Keratinocyte (primary cell): ENCODE measurements at regions not wholly inside any gene's neighbourhood (a gene's known extent, or its start where the extent isn't known, plus 50 kb on each side); places are given as distances from the start of the nearest gene placed in this dataset.

Experiments used
- EZH2 ChIP-seq: IDR thresholded peaks from one replicate; pipeline ENCODE4 v1.6.1; 2012; ENCODE audit warnings: inconsistent platforms, mild to moderate bottlenecking, low read length, moderate library complexity
- TF ChIP-seq, protein P1 (sequence below), 3 experiments: IDR thresholded peaks in 1 of 3; conservative IDR thresholded peaks in 1 of 3; optimal IDR thresholded peaks in 1 of 3; 2 replicates in 2 of 3; 3 replicates in 1 of 3; pipeline versions ENCODE3 to v1.5.1; 2011; ENCODE audit warnings: low read length in 3 of 3, mild to moderate bottlenecking in 3 of 3, moderate library complexity in 2 of 3, control low read depth in 1 of 3, inconsistent platforms in 1 of 3; ENCODE audit not compliant: insufficient read depth in 2 of 3; ENCODE audit errors: extremely low read depth in 1 of 3

DNA sequence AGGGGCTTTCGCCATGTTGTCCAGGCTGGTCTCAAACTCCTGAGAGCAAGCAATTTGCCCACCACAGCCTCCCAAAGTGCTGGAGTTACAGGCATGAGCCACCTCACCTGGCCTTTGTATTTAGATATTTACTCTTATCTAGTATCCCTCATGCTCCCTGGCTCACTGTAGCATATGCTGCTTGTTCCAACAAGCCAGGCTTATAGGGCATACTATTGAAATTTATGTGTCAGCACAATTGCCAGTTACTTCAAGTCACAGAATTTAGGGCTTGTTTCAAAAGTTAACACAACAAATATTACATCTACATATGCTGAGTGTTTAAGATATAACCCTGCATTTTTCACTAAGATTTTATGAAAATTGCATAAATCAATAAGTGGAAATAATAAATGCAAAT, 469.2 kb upstream of the ZNF608 start:
- TF ChIP-seq, protein P1, sequence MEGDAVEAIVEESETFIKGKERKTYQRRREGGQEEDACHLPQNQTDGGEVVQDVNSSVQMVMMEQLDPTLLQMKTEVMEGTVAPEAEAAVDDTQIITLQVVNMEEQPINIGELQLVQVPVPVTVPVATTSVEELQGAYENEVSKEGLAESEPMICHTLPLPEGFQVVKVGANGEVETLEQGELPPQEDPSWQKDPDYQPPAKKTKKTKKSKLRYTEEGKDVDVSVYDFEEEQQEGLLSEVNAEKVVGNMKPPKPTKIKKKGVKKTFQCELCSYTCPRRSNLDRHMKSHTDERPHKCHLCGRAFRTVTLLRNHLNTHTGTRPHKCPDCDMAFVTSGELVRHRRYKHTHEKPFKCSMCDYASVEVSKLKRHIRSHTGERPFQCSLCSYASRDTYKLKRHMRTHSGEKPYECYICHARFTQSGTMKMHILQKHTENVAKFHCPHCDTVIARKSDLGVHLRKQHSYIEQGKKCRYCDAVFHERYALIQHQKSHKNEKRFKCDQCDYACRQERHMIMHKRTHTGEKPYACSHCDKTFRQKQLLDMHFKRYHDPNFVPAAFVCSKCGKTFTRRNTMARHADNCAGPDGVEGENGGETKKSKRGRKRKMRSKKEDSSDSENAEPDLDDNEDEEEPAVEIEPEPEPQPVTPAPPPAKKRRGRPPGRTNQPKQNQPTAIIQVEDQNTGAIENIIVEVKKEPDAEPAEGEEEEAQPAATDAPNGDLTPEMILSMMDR (optimal IDR thresholded peaks at IDR 0.05 in 1 of 3, IDR thresholded peaks at IDR 0.05 in 1 of 3, conservative IDR thresholded peaks at IDR 0.05 in 1 of 3; ENCODE audit: extremely low read depth in 1 of 3, insufficient read depth in 2 of 3, low read length in 3 of 3) = no peak
- no peak for TF ChIP-seq EZH2
